ENCODE measurements at regions not wholly inside any gene's neighbourhood (a gene's known extent, or its start where the extent isn't known, plus 50 kb on each side); places are given as distances from the start of the nearest gene placed in this dataset.
A peak's percentile ranks its signal among the peaks of the same experiment; 100 is the strongest.

GRCh38 chr16:87149051-87149450 is 168.1 kb downstream of the C16orf95 start:
- no peak for ATAC-seq
- FAIRE-seq, result no peak
- peaks cover 7% of the 10 kb centered on the region; the same call in 1 of the 3 replicates for H3K4me1 ChIP-seq
- 59% methylated on average over 1 of the region's 1 CpG for WGBS (ENCODE audit: missing lambda C conversion rate)
- ChIA-PET CTCF (interaction anchor here (0.7 to 1.3 kb wide), 2 partner anchors 10 to 129 kb away, joined by 3 read pairs; no protein-coding TSS in a partner anchor), POLR2A (no interaction called here)
- no peak for DNase-seq (ENCODE audit: low read depth in 1 of 2, low spot score in 1 of 2)
- no peak overlapping the region for H3K4me3 ChIP-seq
- no peaks in the 10 kb centered on the region for H3K9me3 ChIP-seq
- TF ChIP-seq BCL3 (IDR thresholded peaks at IDR 0.05), result no peak
- TF ChIP-seq FOSL2 (IDR thresholded peaks at IDR 0.05), result peak; percentile 15; the same call in 1 of the 2 replicates
- TF ChIP-seq FOSL2 (CRISPR knock-in tag; IDR thresholded peaks at IDR 0.05), result no peak
- no peak overlapping the region for H3K27ac ChIP-seq
- no peak overlapping the region for H3K4me2 ChIP-seq

- CTCF ChIA-PET, result interaction anchor here (0.6 to 1.8 kb wide), 5 partner anchors 12 to 128 kb away, joined by 3 to 6 read pairs (median 3); no protein-coding TSS in a partner anchor
- H3K9me3 ChIP-seq, result no peaks in the 10 kb centered on the region
These were observed 166.9 kb downstream of the C16orf95 start for GRCh38 chr16:87150262-87150661.

GRCh38 chr16:87150681-87151280 is 166.4 kb downstream of the C16orf95 start:
- Histone ChIP-seq H3K4me3 (no peak overlapping the region), H3K27ac (no peak overlapping the region), H3K4me2 (no peak overlapping the region), H3K4me1 (0 out of 3 replicates have a peak, but pooled peaks cover under 1% of the 10 kb centered on the region), H3K9me3 (no peaks in the 10 kb centered on the region)
- FAIRE-seq (no peak), ATAC-seq (no peak), DNase-seq (ENCODE audit: low read depth in 1 of 2, low spot score in 1 of 2) (no peak)
- CTCF ChIA-PET, result interaction anchor here (0.6 to 1.8 kb wide), 4 partner anchors 23 to 128 kb away, joined by 3 to 6 read pairs (median 3); no protein-coding TSS in a partner anchor
- TF ChIP-seq GATA3 (IDR thresholded peaks at IDR 0.05; ENCODE audit: borderline replicate concordance) (no peak), E2F6 (IDR thresholded peaks at IDR 0.05; ENCODE audit: borderline replicate concordance, low read depth) (no peak), MYC (IDR thresholded peaks at IDR 0.05; ENCODE audit: borderline replicate concordance, low read length) (no peak), ATOH8 (CRISPR knock-in tag; IDR thresholded peaks at IDR 0.05; ENCODE audit: low read depth) (no peak), PHF8 (IDR thresholded peaks at IDR 0.05; ENCODE audit: borderline replicate concordance, low read depth) (no peak), RARB (CRISPR knock-in tag; IDR thresholded peaks at IDR 0.05) (no peak), HEYL (CRISPR knock-in tag; IDR thresholded peaks at IDR 0.05) (no peak), KDM5A (IDR thresholded peaks at IDR 0.05) (no peak), HOXB5 (CRISPR knock-in tag; IDR thresholded peaks at IDR 0.05) (no peak), HOXB13 (CRISPR knock-in tag; IDR thresholded peaks at IDR 0.05; ENCODE audit: low read depth) (no peak), JUN (IDR thresholded peaks at IDR 0.05) (no peak), CHD2 (IDR thresholded peaks at IDR 0.05; ENCODE audit: low read length, partially characterized antibody) (no peak), TP53 (CRISPR knock-in tag; IDR thresholded peaks at IDR 0.05) (no peak), CBX8 (IDR thresholded peaks at IDR 0.05) (no peak)
- 50% methylated on average over 4 of the region's 4 CpGs for WGBS (ENCODE audit: missing lambda C conversion rate)
- POLR2A ChIA-PET, result no interaction called here

More at GRCh38 chr16:87150262-87150661, 166.9 kb downstream of the C16orf95 start:
- no peak overlapping the region for H3K27ac ChIP-seq
- no peak overlapping the region for H3K4me2 ChIP-seq
- peaks cover 5% of the 10 kb centered on the region; the same call in 1 of the 3 replicates for H3K4me1 ChIP-seq
- POLR2A ChIA-PET, result no interaction called here
- TF ChIP-seq PBX3 (IDR thresholded peaks at IDR 0.05), result no peak
- no peak for TF ChIP-seq ZFP36 (IDR thresholded peaks at IDR 0.05; ENCODE audit: borderline replicate concordance, partially characterized antibody)
- no peak for TF ChIP-seq ELK1 (IDR thresholded peaks at IDR 0.05; ENCODE audit: low read depth, low read length)
- no peak for TF ChIP-seq ZC3H11A (IDR thresholded peaks at IDR 0.05)
- TF ChIP-seq HOXB5 (CRISPR knock-in tag; IDR thresholded peaks at IDR 0.05), result no peak
- no peak for TF ChIP-seq RARB (CRISPR knock-in tag; IDR thresholded peaks at IDR 0.05)
- no peak for TF ChIP-seq ZNF302 (CRISPR knock-in tag; IDR thresholded peaks at IDR 0.05)
- no peak for TF ChIP-seq PHF8 (IDR thresholded peaks at IDR 0.05; ENCODE audit: borderline replicate concordance, low read depth)
- no peak for TF ChIP-seq SREBF2 (IDR thresholded peaks at IDR 0.05)
- no peak for TF ChIP-seq RNF2 (IDR thresholded peaks at IDR 0.05; ENCODE audit: borderline replicate concordance, low read depth)
- TF ChIP-seq MAX (IDR thresholded peaks at IDR 0.05), result no peak
- ATAC-seq (no peak), FAIRE-seq (no peak), DNase-seq (ENCODE audit: low read depth in 1 of 2, low spot score in 1 of 2) (no peak)
- 55% methylated on average over 13 of the region's 13 CpGs for WGBS (ENCODE audit: missing lambda C conversion rate)
- no peak overlapping the region for H3K4me3 ChIP-seq

All from A549 (cell line).